NCI-H446 (cell line): ENCODE measurements at regions not wholly inside any gene's neighbourhood (a gene's known extent, or its start where the extent isn't known, plus 50 kb on each side); places are given as distances from the start of the nearest gene placed in this dataset.
"Not testable (repeated sequence)": the region's sequence is repeated elsewhere in the genome, so short reads cannot be mapped to it uniquely, and the experiment has no call there.

Experiments
- DNase-seq, 2 experiments: peaks; one replicate each; lab custom pipeline; 2025; lab: John Stamatoyannopoulos, UW

DNA sequence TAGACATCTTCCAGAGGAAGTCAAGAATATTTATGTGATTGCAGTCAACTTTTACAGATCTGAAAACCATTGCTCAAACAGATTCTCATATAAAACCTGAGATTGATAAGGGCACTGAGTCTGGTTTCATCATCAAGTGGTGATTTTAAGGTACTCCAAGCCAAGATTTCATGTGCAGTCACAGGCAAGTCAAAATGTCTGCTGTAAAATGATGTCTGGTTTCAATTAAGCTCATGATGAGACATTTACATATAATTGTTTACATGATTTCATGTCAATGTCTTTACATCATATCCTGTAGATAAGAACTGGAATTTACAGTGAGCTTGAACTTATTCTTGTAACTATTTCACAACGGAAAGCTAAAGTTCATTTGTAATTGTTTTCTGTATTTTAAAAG, 1215.5 kb downstream of the ROBO2 start:
- DNase-seq, result no peak

DNA sequence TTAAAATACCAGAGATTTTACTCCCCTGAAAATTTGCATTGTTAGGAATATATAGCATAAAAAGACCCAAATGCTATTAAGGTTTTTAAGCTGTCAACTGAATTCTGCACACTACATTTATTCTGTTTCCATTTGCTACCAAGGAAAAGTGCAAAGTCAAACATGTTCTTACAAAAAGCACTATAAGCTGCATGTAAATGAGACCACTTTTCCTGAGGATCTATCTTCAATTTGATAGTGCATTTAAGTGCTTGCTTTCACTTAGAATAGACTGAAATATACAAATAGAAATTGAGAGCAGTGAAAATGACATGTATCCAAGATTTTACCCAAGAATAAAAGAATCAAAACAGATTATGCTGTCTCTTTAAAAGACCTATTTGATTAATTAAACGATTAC, 1216.2 kb downstream of the ROBO2 start:
- no peak for DNase-seq

DNA sequence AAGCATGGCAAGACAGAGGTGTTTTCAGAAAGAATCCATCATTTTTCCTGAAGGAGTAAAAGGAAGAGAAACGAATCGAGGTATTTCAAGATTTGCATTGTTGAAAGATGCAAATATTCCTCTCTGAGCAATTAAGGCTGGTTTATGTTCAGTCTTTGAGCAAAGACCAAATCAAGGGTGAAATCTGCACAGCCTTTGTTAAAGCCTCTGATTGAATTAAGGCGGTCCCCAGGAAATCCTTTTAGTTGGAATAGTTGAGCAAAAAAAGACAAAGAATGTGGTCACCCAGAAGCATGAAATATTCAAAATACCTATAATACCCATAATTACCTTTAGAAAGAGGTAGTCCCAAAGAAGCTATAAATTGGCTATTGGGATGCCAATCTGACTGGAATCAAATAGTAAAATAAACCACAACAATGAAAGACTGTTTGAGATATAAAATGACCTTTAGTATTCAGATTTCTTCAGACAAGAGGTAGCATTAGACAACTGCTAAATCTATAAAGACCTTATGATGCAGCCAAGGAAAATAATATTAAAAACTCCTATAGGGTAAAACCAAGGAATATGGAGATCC, 1218.1 kb downstream of the ROBO2 start:
- DNase-seq, result no peak

DNA sequence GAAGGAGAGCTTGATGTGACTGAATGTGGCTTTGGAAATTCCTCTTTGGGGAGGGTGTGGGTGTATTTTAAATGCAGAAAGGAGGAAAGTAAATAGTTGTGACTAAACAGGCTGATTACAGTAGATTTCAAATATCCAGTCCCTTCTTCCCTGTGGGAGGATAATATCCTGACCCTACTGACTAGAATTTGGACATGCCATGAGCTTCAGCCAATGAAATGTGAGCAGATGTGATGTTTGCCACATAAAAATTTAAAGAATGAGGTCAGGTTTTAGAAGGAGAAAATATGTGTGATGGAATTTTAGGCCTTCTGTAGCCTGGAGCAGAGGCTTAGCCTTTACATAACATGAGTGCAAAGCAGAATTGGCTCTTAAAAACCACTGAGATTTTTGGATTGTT, 1218.9 kb downstream of the ROBO2 start:
- DNase-seq, result no peak

DNA sequence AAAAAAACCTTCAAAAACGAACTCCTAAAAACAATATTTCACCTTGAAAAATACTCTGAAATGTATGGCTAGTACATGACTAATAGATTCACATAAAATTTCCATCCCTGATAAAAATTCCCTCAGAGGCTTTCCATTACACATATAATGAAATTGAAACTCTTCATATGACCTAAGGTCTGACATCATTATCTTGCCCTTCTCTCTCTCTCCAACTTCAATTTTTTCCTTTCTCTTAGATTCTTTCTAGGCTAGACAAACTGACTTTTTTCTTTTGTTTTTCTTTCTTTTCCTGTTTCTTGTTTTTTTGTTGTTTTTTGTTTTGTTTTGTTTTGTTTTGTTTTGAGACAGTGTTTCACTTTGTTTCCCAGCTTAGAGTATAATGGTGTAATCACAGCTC, 1220.5 kb downstream of the ROBO2 start:
- no peak for DNase-seq

DNA sequence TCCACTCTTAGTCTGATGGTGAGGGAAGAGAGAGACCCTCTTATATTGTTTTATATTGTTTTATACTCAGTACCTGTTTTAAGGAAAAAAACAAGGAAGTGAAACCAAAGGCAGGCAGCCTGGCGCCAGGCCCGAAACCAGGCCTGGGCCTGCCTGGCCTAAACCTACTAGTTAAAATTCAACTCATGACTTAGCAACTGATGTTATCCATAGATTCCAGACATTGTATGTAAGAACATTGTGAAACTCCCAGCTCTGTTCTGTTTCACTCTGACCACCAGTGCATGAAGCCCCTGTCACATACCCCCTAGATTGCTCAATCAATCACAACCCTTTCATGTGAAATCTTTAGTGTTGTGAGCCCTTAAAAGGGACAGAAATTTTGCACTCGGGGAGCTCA, 1226.7 kb downstream of the ROBO2 start:
- not testable (repeated sequence) for DNase-seq

DNA sequence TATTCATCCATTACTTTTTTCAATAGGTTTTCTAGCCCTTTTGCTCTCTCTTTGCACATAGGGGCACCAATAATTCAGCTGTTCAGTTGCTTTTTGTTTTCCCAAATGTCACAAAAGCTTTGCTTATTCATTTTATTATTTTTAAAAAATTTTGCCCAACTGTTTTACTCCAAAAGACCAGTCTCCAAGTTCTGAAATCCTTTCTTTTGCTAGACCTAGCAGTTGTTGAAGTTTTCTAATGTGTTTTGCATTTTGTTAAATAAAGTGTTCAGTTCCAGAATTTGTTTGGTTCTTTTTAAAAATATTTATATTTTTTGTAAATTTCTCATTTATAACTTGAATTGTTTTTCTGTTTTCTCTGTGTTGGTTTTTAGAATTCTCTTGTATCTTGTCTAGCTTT, 1227.3 kb downstream of the ROBO2 start:
- no peak for DNase-seq

DNA sequence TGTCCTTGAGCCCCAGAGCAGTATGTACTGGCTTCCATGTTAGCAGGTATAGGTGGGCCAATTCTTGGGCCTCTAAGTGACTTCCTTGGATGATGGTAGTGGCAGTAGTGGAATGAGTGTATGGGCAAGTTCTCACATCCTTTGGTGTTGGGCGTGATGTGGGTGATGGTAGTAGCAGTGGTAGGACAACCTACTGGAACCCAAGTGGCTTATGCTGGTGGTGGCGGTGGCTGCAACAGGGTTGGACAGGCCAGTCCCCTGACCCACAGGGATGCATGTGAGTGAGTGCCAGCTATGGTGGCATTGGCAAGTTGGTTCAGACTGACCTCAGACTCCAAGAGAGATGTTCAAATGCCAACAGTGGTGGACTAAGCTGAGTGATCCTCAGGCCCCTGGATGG, 1228.2 kb downstream of the ROBO2 start:
- no peak for DNase-seq

DNA sequence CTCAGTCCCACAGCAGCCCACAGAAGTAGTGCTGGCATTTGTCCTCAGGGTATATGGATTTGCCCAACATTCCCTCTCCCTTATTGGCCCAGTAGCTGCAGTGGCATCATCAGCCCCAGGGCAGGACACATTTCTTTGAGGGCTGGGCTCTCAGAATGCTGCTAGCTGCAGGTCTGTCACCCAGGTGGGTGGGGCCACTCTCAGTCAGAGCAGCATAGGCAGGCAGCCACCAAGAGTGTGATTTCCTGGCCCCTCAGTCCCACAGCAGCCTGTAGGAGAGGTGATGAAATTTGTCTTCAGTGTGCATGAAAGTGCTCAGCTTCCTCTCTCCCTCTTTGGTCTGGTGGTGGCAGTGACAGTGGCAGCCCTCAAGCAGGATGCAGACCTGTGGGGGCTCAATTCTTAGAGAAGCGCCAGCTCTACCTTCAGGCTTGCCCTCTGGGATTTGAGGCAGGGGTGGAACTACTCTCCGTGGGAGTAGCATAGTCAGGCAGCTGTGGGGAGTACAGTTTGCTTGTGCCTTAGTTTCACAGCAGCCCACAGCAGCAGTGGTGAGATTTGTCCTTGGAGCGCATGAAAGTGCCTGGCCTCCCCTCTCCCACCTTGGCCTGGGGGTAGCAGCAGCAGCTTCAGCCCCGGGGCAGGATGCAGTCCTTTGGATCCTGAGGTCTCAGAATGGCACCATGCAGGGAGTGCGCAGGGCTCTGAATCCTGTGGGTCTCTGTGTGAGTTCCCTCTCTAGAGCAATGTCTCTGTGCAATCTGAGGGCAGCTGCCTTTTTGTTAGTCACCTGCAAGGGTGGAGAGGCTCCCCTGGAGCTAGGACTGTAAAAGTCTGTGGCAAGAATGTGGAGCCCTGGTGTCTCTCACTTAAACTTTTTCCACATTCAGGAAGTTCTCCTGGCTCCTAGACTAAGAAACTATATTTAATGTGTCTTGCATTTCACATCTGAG, 1229.1 kb downstream of the ROBO2 start:
- no peak for DNase-seq

DNA sequence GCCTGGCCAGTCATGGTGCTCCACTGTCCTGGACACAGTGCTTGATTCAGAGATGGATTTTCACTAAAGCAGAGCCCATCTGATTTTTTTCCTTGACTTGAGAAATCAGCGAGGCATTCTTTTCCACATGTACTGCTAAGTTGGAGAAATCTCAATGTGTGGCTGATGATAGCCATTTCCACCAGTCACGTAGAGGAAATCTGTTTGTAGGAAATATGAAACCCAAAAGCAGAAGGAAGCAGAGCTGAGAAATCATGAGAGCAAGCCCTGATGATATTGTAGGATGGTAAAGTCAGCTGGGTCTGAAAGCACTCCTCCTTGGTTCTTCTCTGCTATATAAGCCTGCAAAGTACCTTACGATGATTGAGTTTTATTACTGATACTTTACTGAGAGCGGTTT, 1233.4 kb downstream of the ROBO2 start:
- no peak for DNase-seq

DNA sequence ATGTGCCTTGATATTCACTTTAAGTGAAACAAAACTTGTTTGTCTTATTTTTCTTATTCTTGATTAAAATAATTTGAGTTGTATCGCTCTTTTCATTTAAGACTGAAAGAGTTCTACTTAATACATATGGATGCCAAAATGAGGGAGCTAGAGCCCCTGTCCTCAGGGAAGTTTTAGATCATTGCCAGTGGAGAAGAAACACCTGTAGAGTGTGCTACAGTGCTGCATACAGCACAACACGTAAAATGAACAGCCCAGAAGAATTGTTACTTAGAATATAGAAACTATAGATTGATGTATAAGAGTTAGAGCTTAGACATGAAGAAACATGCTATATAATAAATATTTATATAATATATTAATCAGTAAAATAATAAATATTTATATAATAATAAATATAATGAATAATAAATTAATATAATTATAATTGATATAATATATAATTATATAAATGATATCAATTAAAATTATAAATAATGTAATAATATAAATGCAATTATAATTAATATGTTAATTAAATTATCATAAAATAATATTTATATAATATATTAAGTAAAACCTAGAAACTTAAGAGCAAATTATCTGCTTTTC, 1234.7 kb downstream of the ROBO2 start:
- DNase-seq, result no peak

DNA sequence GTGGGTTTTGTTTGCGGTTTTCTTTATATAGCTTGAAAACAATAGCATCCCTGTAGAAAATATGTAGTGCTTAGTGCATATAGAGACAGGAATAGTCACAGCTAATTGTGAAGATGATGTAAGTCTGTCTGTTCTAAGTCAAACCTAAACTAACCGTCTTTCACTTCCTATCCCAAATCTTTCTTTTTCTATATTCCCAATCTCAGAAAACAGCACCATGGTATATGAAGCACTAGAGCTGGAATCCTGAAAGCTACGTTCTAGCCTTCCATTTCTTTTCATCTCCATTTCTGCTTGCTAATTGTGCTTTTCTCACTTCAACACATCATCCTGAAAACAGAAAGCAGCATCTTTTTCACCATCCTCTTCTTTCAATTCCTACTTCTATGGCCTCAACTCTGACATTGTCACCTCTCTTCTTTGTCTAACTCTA, 1235.5 kb downstream of the ROBO2 start:
- no peak for DNase-seq

DNA sequence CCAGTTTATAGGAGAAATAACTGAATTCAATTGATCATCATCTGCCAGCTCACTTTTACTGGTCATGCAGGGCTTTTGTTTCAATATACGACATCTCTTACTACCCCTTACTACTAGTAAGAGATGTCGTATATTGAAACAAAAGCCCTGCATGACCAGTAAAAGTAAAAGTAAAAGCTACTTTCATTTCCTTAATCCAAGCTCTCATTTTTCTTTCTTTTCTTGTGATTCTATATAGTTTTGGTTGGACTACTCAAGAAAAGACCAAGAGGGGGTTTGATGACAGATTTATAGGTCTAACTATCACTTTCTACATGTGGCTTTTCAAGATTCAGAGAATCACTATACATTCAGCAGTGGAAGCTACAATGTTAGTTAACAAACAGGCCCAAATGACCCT, 1237.3 kb downstream of the ROBO2 start:
- no peak for DNase-seq

DNA sequence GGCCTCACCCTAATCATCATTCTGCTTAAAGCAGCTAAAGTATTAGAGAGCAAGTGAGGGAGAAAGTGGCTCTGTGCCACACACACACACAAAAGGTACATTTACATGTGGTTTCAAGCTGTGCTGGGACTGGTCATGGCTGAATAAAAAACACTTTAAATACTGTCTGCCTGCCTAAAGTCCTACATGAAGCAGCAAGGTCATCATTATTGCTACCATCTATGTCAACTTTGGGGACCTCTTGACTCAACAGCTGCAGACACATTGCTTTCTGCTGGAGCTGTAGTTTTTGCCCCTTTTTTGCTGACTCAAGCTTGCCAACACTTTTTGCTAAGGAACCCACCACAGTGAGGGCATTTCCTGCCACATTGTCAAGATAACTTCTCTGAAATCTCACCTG, 1237.9 kb downstream of the ROBO2 start:
- DNase-seq, result no peak

DNA sequence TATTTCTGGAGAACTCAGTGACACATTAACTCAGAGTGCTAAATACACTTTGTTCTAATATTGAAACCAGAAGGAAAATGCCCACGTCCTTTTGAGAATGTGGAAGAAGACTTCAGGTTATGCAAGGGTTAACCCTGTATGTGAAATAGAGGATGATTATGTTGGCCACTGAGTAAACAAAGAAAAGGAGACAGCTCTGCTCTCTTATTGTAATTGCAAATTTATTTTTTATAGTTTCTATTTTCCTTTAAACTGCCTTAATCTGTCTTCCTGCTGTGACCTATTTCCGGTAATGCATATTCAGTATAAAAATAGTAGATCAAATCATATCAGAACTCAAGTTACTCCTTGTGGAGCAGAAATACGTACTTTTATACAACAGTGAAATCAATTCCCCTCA, 1239.2 kb downstream of the ROBO2 start:
- DNase-seq, result no peak

DNA sequence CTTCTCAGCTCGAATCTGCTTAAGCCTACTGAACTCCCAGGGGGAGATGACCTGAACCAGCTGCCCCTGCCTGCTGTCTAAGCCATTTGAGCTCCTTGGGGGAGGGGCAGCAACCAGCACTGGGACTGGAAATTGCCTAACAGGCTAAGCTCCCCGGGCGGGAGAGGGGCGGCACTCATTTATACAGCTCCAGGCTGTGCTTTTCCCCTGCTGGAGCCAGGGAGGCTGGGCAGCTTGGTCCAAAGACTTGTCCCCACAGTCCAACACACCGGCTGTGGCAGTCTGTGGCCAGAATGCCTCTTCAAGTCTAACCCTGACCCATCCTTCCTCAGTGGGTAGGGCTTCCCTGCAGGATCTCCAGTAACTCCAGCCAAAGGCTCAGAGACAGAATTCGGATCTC, 1241.5 kb downstream of the ROBO2 start:
- DNase-seq, result no peak

DNA sequence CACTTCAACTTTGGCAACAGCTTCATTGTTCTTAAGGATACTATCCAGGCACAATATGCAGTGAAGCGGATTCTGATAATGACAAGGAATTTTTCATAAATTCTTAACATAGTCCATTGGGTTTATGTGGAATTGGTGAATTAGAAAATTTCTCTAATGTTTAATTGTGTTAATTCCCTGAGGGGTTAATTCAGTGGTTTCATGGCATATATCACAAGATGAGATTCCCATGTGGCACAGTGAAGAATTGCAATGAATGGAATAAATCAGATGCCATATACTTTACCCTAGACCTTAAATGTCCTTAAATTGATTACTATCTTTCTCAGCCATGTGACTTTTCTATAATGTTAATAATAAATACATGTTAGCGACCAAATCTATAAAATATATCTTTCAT, 1244.1 kb downstream of the ROBO2 start:
- DNase-seq, result no peak

DNA sequence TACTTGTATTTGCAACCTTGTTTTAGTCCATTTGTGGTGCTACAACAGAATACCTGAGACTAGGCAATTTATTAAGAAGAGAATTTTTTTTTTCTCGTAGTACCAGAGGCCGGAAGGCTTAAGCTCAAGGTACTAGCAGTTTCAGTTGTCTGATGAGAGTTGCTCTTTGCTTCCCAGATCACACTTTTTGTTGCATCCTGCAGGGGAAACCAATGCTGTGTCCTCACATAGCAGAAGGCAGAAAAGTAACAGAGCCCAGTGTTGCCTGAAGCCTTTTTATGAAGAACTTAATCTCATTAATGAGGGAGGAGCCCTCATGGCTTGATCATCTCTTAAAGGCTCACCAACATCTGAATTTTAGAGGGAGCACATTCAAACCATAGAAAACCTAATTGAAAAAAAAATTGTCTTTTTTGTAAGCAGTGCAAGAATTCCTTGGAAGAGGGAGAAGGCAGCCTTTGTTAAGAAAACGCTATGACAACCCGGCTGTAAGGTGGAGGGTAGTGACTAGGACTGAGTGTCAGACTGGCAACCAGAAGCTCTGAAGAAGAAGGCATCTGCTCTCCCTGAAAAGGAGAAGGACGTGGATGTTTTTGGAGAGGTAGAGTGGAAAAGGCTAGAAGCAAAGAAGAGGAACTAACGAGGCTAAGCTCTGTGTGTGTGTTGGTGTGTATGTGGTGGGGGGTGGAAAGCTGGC, 1245.3 kb downstream of the ROBO2 start:
- no peak for DNase-seq

DNA sequence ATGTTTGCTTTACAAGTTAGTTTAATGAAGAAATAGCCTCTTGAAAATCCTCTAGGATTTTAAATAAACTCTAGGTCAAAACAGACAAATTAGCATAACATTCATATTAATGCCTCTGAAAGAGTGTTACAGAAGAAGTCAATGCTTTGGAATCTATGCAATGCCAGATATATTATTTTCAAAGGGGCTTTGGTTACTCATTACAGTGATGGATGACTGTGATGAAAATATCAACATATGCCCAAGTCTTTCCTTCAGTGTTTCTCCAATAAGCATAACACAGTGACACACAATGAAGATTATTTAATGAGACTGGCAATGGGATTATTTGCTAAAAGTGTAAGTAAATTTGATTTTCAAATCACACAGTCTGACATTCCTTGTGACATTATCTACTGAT, 1247.2 kb downstream of the ROBO2 start:
- DNase-seq, result no peak

DNA sequence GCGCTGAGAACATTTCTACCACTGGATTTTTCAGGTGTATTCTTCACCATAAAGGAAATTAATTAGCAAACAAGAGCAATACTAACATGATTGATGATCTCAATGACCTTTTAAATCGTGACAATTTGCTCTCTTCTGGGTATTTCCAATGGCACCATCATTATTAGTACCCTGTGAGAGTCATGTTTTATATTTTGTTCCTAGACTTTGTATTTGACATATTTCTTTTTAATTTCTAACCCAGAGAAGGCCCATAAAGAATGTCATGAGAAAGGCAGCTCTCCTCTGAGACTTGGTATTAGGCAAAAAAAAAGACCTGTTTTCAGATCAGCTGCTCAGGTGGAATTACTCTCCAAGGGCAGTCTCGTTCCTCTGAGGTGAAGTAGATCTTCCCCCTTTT, 1253.4 kb downstream of the ROBO2 start:
- DNase-seq, result no peak

DNA sequence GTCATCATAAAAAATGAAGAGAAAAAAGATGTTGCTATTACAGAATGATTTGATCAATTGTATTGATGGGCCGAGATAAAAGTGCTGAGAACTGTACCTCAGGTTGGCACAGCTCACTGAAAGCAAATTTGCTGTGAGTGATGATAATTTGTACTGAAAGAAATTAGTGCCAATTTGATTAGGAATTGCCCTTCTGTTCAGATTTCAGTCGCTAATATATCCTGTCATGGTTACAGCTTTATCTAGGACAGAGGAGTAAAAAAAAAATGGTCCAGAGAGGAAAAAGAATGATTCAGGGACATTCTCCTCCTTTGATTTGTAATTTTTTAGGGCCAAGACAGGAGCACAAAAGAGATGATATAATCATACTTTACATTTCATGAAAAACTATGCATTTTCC, 1264.2 kb downstream of the ROBO2 start:
- no peak for DNase-seq

DNA sequence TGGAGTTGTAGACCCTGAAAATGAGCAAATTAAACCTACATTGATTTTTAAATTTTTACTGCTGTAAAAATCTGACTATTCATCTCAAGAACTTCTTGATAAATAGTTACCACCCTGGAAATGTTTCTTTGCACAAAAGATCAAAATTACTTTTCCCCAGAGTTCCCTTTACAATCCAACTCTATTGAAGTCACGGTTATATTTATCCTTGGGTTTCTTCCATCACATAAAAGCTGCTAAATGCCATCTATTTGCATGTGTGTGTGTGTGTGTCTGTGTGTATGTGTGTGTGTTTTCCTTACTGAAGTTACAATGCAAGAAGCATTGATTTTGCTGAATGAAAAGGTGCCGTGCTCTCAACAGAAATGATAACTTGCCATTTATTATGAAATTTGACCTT, 1273.0 kb downstream of the ROBO2 start:
- DNase-seq, result no peak

DNA sequence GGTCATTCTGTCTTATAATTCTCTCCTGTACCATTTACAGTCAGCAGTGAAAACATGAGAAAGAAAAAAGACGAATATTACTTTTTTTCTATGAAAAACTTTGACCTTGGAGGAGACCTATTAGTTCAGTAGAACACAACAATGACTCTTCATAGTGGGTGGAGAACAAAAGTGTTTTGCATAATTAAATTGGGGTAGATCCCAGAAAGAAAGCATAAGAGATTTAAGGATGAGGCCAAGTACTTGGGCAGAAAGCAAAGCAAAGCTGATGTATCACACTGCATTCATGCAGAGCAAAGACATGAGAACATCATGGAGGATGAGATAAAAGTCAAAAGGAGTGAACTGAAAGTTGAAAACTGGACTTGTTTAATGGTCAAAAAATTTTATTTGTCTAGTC, 1273.4 kb downstream of the ROBO2 start:
- DNase-seq, result no peak
